Gastrocnemius medialis (tissue), 4 donors: ENCODE measurements at regions not wholly inside any gene's neighbourhood (a gene's known extent, or its start where the extent isn't known, plus 50 kb on each side); places are given as distances from the start of the nearest gene placed in this dataset.

Experiments used
- POLR2A ChIP-seq, 2 donors: fragments of 450-650 bp; IDR thresholded peaks; one replicate each; pipeline ENCODE4 v1.6.1; 2017; ENCODE audit warnings: antibody characterized with exemption in 2 of 2, mild to moderate bottlenecking in 2 of 2, moderate library complexity in 2 of 2
- TF ChIP-seq, protein P1 (sequence below), 5 experiments: fragments of 450-650 bp in 3 of 5; fragments of 200-600 bp in 2 of 5; sonication (generic) in 2 of 5; IDR thresholded peaks in 4 of 5; conservative IDR thresholded peaks in 1 of 5; 1 replicate in 4 of 5; 2 replicates in 1 of 5; pipeline ENCODE4 v1.5.1; 2016 to 2019; ENCODE audit warnings: antibody characterized with exemption in 5 of 5, mild to moderate bottlenecking in 3 of 5, moderate library complexity in 3 of 5

DNA sequence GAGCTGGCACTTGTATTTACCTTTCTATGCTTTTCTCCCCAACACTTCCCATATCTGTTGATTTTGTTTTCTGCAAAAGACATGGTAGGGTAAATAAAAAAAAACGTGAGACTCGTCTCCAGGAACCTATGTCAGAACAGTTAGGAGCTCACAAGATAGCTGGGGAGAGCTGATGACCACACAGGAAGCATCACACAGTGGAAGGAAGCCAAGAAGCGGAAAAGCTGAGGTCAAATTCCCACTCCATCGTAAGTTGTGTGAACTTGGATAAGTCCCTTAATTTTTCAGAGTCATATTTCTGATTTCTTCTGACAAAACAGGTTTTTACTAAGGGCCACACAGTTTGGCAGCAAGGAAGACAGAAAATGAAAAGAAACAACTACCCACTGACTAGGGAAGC lies 199.6 kb downstream of the KLF5 start:
- TF ChIP-seq, protein P1, sequence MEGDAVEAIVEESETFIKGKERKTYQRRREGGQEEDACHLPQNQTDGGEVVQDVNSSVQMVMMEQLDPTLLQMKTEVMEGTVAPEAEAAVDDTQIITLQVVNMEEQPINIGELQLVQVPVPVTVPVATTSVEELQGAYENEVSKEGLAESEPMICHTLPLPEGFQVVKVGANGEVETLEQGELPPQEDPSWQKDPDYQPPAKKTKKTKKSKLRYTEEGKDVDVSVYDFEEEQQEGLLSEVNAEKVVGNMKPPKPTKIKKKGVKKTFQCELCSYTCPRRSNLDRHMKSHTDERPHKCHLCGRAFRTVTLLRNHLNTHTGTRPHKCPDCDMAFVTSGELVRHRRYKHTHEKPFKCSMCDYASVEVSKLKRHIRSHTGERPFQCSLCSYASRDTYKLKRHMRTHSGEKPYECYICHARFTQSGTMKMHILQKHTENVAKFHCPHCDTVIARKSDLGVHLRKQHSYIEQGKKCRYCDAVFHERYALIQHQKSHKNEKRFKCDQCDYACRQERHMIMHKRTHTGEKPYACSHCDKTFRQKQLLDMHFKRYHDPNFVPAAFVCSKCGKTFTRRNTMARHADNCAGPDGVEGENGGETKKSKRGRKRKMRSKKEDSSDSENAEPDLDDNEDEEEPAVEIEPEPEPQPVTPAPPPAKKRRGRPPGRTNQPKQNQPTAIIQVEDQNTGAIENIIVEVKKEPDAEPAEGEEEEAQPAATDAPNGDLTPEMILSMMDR (IDR thresholded peaks at IDR 0.05 in 4 of 5, conservative IDR thresholded peaks at IDR 0.05 in 1 of 5) = no peak
- no peak for TF ChIP-seq POLR2A (IDR thresholded peaks at IDR 0.05)
